AG09309 (cell line): ENCODE measurements at regions not wholly inside any gene's neighbourhood (a gene's known extent, or its start where the extent isn't known, plus 50 kb on each side); places are given as distances from the start of the nearest gene placed in this dataset.

Experiments used
- DNase-seq: peaks from one replicate; pipeline ENCODE4 v3.0.0-alpha.2; 2010; ENCODE audit warnings: low read depth
- H3K4me3 ChIP-seq: 2 replicates; pipeline ENCODE4 v1.5.1; 2011; ENCODE audit warnings: mild to moderate bottlenecking, low read depth, low read length, moderate library complexity; ENCODE audit not compliant: control insufficient read depth
- TF ChIP-seq, protein P1 (sequence below): IDR thresholded peaks from 2 replicates; pipeline ENCODE4 v1.5.1; 2011; ENCODE audit warnings: mild to moderate bottlenecking, low read depth, low read length, inconsistent platforms; ENCODE audit not compliant: insufficient read depth, control insufficient read depth; ENCODE audit errors: missing control alignments

DNA sequence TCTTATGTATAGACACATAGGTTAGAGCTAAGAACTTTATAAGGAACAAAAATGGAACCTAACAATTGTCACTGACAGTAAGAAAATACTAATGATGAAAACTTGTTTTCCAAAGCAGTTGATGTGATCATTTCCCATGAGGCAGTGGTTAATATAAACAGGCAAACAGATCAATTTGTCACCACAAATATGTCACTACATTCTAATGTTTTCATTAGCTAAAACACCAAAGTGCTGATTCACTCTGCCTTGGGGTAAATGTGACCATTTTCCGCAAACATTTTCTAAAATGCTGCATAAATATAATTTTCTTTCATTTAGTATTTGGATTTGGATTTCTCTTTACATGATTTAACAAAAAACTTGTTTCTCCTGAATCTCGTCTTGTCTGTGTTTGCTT is 408.9 kb upstream of the CTSO start:
- H3K4me3 ChIP-seq = no peak overlapping the region
- TF ChIP-seq, protein P1, sequence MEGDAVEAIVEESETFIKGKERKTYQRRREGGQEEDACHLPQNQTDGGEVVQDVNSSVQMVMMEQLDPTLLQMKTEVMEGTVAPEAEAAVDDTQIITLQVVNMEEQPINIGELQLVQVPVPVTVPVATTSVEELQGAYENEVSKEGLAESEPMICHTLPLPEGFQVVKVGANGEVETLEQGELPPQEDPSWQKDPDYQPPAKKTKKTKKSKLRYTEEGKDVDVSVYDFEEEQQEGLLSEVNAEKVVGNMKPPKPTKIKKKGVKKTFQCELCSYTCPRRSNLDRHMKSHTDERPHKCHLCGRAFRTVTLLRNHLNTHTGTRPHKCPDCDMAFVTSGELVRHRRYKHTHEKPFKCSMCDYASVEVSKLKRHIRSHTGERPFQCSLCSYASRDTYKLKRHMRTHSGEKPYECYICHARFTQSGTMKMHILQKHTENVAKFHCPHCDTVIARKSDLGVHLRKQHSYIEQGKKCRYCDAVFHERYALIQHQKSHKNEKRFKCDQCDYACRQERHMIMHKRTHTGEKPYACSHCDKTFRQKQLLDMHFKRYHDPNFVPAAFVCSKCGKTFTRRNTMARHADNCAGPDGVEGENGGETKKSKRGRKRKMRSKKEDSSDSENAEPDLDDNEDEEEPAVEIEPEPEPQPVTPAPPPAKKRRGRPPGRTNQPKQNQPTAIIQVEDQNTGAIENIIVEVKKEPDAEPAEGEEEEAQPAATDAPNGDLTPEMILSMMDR = no peak
- no peak for DNase-seq

DNA sequence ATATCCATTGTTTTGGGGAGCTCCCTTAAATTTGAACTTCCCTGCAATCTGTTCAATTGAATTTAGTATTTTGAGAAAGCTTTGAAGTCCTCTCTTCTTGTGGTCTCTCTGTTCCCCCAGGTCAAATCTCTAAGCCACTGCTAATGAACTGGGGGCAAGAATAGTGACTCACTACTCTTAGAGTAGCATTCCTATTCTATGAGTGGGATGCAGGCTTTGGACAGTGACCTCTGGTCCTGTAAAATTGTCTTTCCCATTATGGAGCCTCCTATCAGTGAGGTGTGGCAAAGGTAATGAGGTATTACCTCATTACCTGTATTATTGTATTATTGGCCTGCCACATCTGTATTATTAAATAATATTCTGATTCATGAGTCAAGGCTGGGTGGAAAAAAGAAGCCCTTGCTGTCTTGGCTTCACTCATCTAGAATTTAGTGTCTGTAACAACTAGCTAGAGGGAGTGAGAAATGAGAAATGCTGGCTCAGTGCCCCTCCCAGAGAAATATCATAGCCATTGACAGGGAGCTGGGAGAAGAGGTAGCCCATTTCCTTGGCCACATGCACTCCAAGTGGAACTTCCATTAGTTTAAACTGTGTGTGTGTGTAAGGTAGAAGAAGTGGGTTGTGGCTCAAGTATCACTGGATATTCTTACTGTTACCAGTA is 393.9 kb upstream of the CTSO start:
- H3K4me3 ChIP-seq = no peak overlapping the region
- TF ChIP-seq, protein P1 = no peak
- DNase-seq = no peak

DNA sequence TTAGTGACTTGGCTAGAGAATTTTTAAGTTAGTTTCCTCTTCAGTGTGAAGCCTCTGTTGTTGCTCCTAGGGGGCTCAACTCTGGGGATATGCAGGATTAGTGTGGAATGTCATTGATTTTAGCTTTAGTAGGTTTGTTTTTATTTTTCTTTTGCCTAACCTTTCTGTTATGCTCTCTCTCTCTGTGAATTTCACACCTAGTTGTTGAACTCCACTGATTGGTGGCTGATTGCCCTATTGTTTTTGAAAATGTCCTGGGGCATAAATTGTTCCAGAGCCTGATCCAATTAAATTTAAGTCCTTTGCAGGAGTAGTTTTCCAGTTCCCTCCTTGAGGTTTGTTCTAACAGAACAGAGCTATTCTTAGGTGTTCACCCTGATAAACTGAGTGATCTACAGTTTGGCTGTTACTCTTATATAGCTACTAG is 393.3 kb upstream of the CTSO start:
- TF ChIP-seq, protein P1 = no peak
- DNase-seq = no peak
- no peak overlapping the region for H3K4me3 ChIP-seq

DNA sequence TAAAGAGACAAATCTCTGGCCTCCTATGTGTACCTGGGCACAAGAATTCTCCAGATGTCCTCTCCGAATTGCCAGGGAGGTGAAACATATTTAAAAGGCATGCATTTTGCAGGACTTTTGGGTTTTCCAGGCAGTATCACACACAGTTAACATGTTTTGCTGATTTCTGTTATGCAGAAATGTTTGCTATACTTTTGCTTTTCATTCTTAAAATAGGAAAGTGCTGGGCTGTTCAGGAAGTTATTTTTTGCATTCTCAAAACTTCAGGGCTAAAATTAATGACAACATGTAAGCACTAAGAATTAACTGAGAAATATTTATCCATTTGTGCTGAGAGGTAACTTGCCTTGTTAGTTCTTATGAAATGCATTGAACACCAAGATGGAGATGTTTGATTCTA is 390.7 kb upstream of the CTSO start:
- no peak for DNase-seq
- no peak overlapping the region for H3K4me3 ChIP-seq
- TF ChIP-seq, protein P1 = no peak

DNA sequence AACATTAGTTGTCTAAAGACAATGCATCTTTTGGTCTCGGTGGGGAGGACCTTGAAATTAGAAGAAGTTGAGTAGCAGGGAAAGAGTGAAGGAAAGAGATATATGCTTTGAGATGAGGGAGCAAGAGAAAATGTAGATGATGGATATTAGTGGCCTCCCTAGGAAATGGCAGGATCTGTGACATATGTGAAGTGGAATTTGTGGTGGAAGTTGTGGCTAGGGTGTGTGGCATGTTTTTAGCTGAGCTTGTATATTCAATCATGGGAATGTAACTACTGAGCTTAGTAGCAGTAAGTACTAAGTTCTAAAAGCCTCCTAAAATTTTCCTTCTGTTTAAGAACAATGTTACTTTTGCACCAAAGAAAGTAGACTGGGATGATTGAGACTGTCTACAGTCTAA is 382.8 kb upstream of the CTSO start:
- TF ChIP-seq, protein P1 = no peak
- DNase-seq = no peak
- H3K4me3 ChIP-seq = no peak overlapping the region

DNA sequence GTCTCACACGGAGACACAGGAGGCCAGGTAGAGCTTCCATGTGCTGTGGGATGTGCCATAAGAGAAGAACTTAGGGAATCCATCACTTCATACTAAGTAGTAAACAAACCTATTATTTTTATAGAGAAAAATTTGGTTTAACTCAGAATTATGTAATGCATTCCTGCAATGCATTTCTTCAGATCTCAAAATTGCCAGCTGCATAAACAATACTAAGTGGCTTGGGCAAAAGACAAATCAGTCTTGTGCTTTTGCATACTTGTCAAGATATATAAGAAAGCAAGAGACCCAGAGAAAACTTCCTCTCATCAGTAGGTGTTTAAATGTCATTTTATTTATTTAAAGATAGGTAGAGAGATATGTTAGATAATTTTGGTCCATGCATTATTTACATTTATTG is 382.1 kb upstream of the CTSO start:
- TF ChIP-seq, protein P1 = no peak
- no peak overlapping the region for H3K4me3 ChIP-seq
- DNase-seq = no peak
